Osteoblast (primary cell): ENCODE measurements at regions not wholly inside any gene's neighbourhood (a gene's known extent, or its start where the extent isn't known, plus 50 kb on each side); places are given as distances from the start of the nearest gene placed in this dataset. TPM values are rescaled to one million over a fixed set of nuclear protein-coding genes. Genes with fewer than 3 reads are reported as not detected.

Source experiments
- small RNA-seq: library from RNA; depleted of rRNA; stranded (forward); fragments of <200 nt; gene quantifications from one replicate; pipeline ENCODE3, GENCODE V24; 2012

Small RNAs in the stretch of these regions (small RNA-seq; reads per million reads assigned to genes)
- gene RNU6-347P (not detected), gene RNU7-6P (not detected)
